ENCODE measurements at regions not wholly inside any gene's neighbourhood (a gene's known extent, or its start where the extent isn't known, plus 50 kb on each side); places are given as distances from the start of the nearest gene placed in this dataset.

- no peak overlapping the region for H2BK5ac ChIP-seq (ENCODE audit: low read depth, low read length, poor library complexity, severe bottlenecking)
- H3K4me1 ChIP-seq (ENCODE audit: control insufficient read depth, insufficient read depth, low read depth, low read length) = peaks cover 2% of the 10 kb centered on the region
- no peak overlapping the region for H2BK12ac ChIP-seq (ENCODE audit: low read length in 2 of 2)
- no peak overlapping the region for H2BK120ac ChIP-seq (ENCODE audit: low read depth, low read length)
- no peak overlapping the region for H3K23ac ChIP-seq (ENCODE audit: low read length in 2 of 2)
- H3K79me1 ChIP-seq (replicated peaks; ENCODE audit: low read length, poor library complexity, severe bottlenecking) = no peaks in the 10 kb centered on the region
- no peaks in the 10 kb centered on the region for H3K36me3 ChIP-seq (ENCODE audit: control insufficient read depth in 1 of 2, insufficient read depth in 2 of 2, low read depth in 1 of 2, low read length in 2 of 2)
- no peak overlapping the region for H3K18ac ChIP-seq (ENCODE audit: low read depth in 1 of 2, low read length in 2 of 2)
- no peak overlapping the region for H3K27ac ChIP-seq (ENCODE audit: low read length, poor library complexity, severe bottlenecking)
- no peaks in the 10 kb centered on the region for H3K9me3 ChIP-seq (ENCODE audit: control insufficient read depth, low read length)
- no peak overlapping the region for H3K14ac ChIP-seq (ENCODE audit: low read length in 2 of 2)
- no peak overlapping the region for H2AFZ ChIP-seq (ENCODE audit: low read depth, low read length)
- no peak overlapping the region for H4K8ac ChIP-seq (ENCODE audit: low read length)
- H4K91ac ChIP-seq (ENCODE audit: low read length) = no peak overlapping the region
- no peak overlapping the region for H3K4ac ChIP-seq (ENCODE audit: low read depth in 1 of 2, low read length in 2 of 2)
- H3K4me3 ChIP-seq (ENCODE audit: insufficient read depth in 1 of 2, low read depth in 1 of 2, low read length in 2 of 2) = no peak overlapping the region
- no peak overlapping the region for H2AK5ac ChIP-seq (ENCODE audit: low read length, severe bottlenecking)
- WGBS = 90% methylated on average over 7 of the region's 7 CpGs
- DNase-seq = no peak
- no peak overlapping the region for H3K4me2 ChIP-seq (ENCODE audit: low read length, poor library complexity, severe bottlenecking)
- peaks cover 3 to 53% of the 10 kb centered on the region in 2 experiments for H3K27me3 ChIP-seq (ENCODE audit: control insufficient read depth in 1 of 2, insufficient read depth in 1 of 2, low read length in 2 of 2)
- no peak overlapping the region for H2BK15ac ChIP-seq (ENCODE audit: low read depth, poor library complexity, severe bottlenecking)
- H3K9ac ChIP-seq (ENCODE audit: low read length) = no peak overlapping the region
Observed at GRCh38 chr20:20835897-20836296, 123.5 kb upstream of the RALGAPA2 start.

- H2AK5ac ChIP-seq (ENCODE audit: low read length, severe bottlenecking) = no peak overlapping the region
- H3K4me3 ChIP-seq (ENCODE audit: insufficient read depth in 1 of 2, low read depth in 1 of 2, low read length in 2 of 2) = no peak overlapping the region
- H2BK15ac ChIP-seq (ENCODE audit: low read depth, poor library complexity, severe bottlenecking) = no peak overlapping the region
- no peak overlapping the region for H3K9ac ChIP-seq (ENCODE audit: low read length)
- no peak overlapping the region for H3K4ac ChIP-seq (ENCODE audit: low read depth in 1 of 2, low read length in 2 of 2)
- no peak overlapping the region for H2BK12ac ChIP-seq (ENCODE audit: low read length in 2 of 2)
- H3K4me2 ChIP-seq (ENCODE audit: low read length, poor library complexity, severe bottlenecking) = no peak overlapping the region
- peaks cover 3 to 46% of the 10 kb centered on the region in 2 experiments for H3K27me3 ChIP-seq (ENCODE audit: control insufficient read depth in 1 of 2, insufficient read depth in 1 of 2, low read length in 2 of 2)
- no peak overlapping the region for H3K14ac ChIP-seq (ENCODE audit: low read length in 2 of 2)
- 92% methylated on average over 1 of the region's 1 CpG for WGBS
- peaks cover 2% of the 10 kb centered on the region for H3K4me1 ChIP-seq (ENCODE audit: control insufficient read depth, insufficient read depth, low read depth, low read length)
- H2AFZ ChIP-seq (ENCODE audit: low read depth, low read length) = no peak overlapping the region
- no peak overlapping the region for H2BK5ac ChIP-seq (ENCODE audit: low read depth, low read length, poor library complexity, severe bottlenecking)
- no peak overlapping the region for H4K91ac ChIP-seq (ENCODE audit: low read length)
- H3K23ac ChIP-seq (ENCODE audit: low read length in 2 of 2) = no peak overlapping the region
- DNase-seq = no peak
- H4K8ac ChIP-seq (ENCODE audit: low read length) = no peak overlapping the region
- no peaks in the 10 kb centered on the region for H3K9me3 ChIP-seq (ENCODE audit: control insufficient read depth, low read length)
- no peak overlapping the region for H3K27ac ChIP-seq (ENCODE audit: low read length, poor library complexity, severe bottlenecking)
- no peak overlapping the region for H3K18ac ChIP-seq (ENCODE audit: low read depth in 1 of 2, low read length in 2 of 2)
- H3K79me1 ChIP-seq (replicated peaks; ENCODE audit: low read length, poor library complexity, severe bottlenecking) = no peaks in the 10 kb centered on the region
- H3K36me3 ChIP-seq (ENCODE audit: control insufficient read depth in 1 of 2, insufficient read depth in 2 of 2, low read depth in 1 of 2, low read length in 2 of 2) = no peaks in the 10 kb centered on the region
- H2BK120ac ChIP-seq (ENCODE audit: low read depth, low read length) = no peak overlapping the region
Observed at GRCh38 chr20:20834008-20834407, 121.6 kb upstream of the RALGAPA2 start.

GRCh38 chr20:20832715-20833114, 120.3 kb upstream of the RALGAPA2 start:
- Histone ChIP-seq H2BK15ac (ENCODE audit: low read depth, poor library complexity, severe bottlenecking) (no peak overlapping the region), H3K4me2 (ENCODE audit: low read length, poor library complexity, severe bottlenecking) (no peak overlapping the region), H3K18ac (ENCODE audit: low read depth in 1 of 2, low read length in 2 of 2) (no peak overlapping the region), H3K79me1 (replicated peaks; ENCODE audit: low read length, poor library complexity, severe bottlenecking) (no peaks in the 10 kb centered on the region), H3K9ac (ENCODE audit: low read length) (no peak overlapping the region), H4K91ac (ENCODE audit: low read length) (no peak overlapping the region), H3K4ac (ENCODE audit: low read depth in 1 of 2, low read length in 2 of 2) (no peak overlapping the region), H3K27ac (ENCODE audit: low read length, poor library complexity, severe bottlenecking) (no peak overlapping the region), H2BK12ac (ENCODE audit: low read length in 2 of 2) (no peak overlapping the region), H2AK5ac (ENCODE audit: low read length, severe bottlenecking) (no peak overlapping the region), H3K14ac (ENCODE audit: low read length in 2 of 2) (no peak overlapping the region), H3K9me3 (ENCODE audit: control insufficient read depth, low read length) (no peaks in the 10 kb centered on the region), H3K27me3 (ENCODE audit: control insufficient read depth in 1 of 2, insufficient read depth in 1 of 2, low read length in 2 of 2) (peaks cover 3 to 44% of the 10 kb centered on the region in 2 experiments), H3K23ac (ENCODE audit: low read length in 2 of 2) (no peak overlapping the region), H3K4me3 (ENCODE audit: insufficient read depth in 1 of 2, low read depth in 1 of 2, low read length in 2 of 2) (no peak overlapping the region), H4K8ac (ENCODE audit: low read length) (no peak overlapping the region), H2BK120ac (ENCODE audit: low read depth, low read length) (no peak overlapping the region), H2AFZ (ENCODE audit: low read depth, low read length) (no peak overlapping the region), H3K36me3 (ENCODE audit: control insufficient read depth in 1 of 2, insufficient read depth in 2 of 2, low read depth in 1 of 2, low read length in 2 of 2) (no peaks in the 10 kb centered on the region), H2BK5ac (ENCODE audit: low read depth, low read length, poor library complexity, severe bottlenecking) (no peak overlapping the region), H3K4me1 (ENCODE audit: control insufficient read depth, insufficient read depth, low read depth, low read length) (peaks cover 1% of the 10 kb centered on the region)
- 11% methylated on average over 1 of the region's 1 CpG for WGBS
- no peak for DNase-seq

- 84% methylated on average over 6 of the region's 6 CpGs for WGBS
- no peak overlapping the region for H2BK12ac ChIP-seq (ENCODE audit: low read length in 2 of 2)
Observed at GRCh38 chr20:20831794-20832193, 119.3 kb upstream of the RALGAPA2 start.

More at GRCh38 chr20:20831794-20832193, 119.3 kb upstream of the RALGAPA2 start:
- Histone ChIP-seq H2BK5ac (ENCODE audit: low read depth, low read length, poor library complexity, severe bottlenecking) (no peak overlapping the region), H4K8ac (ENCODE audit: low read length) (no peak overlapping the region), H3K36me3 (ENCODE audit: control insufficient read depth in 1 of 2, insufficient read depth in 2 of 2, low read depth in 1 of 2, low read length in 2 of 2) (no peaks in the 10 kb centered on the region), H3K23ac (ENCODE audit: low read length in 2 of 2) (no peak overlapping the region), H3K4me2 (ENCODE audit: low read length, poor library complexity, severe bottlenecking) (no peak overlapping the region), H3K27ac (ENCODE audit: low read length, poor library complexity, severe bottlenecking) (no peak overlapping the region), H3K18ac (ENCODE audit: low read depth in 1 of 2, low read length in 2 of 2) (no peak overlapping the region), H3K9ac (ENCODE audit: low read length) (no peak overlapping the region), H2AK5ac (ENCODE audit: low read length, severe bottlenecking) (no peak overlapping the region), H3K4me3 (ENCODE audit: insufficient read depth in 1 of 2, low read depth in 1 of 2, low read length in 2 of 2) (no peak overlapping the region), H3K27me3 (ENCODE audit: control insufficient read depth in 1 of 2, insufficient read depth in 1 of 2, low read length in 2 of 2) (peaks cover 3 to 43% of the 10 kb centered on the region in 2 experiments), H4K91ac (ENCODE audit: low read length) (no peak overlapping the region), H3K14ac (ENCODE audit: low read length in 2 of 2) (no peak overlapping the region), H2BK15ac (ENCODE audit: low read depth, poor library complexity, severe bottlenecking) (no peak overlapping the region), H2AFZ (ENCODE audit: low read depth, low read length) (no peak overlapping the region), H3K4ac (ENCODE audit: low read depth in 1 of 2, low read length in 2 of 2) (no peak overlapping the region), H3K79me1 (replicated peaks; ENCODE audit: low read length, poor library complexity, severe bottlenecking) (no peaks in the 10 kb centered on the region), H3K9me3 (ENCODE audit: control insufficient read depth, low read length) (no peaks in the 10 kb centered on the region), H2BK120ac (ENCODE audit: low read depth, low read length) (no peak overlapping the region), H3K4me1 (ENCODE audit: control insufficient read depth, insufficient read depth, low read depth, low read length) (no peaks in the 10 kb centered on the region)
- no peak for DNase-seq

Measured in mesenchymal stem cell (in vitro differentiated cells and primary cell).